WTC11 (cell line): ENCODE measurements at regions not wholly inside any gene's neighbourhood (a gene's known extent, or its start where the extent isn't known, plus 50 kb on each side); places are given as distances from the start of the nearest gene placed in this dataset.

ENCODE experiments used
- ATAC-seq: fragments of 200-7000 bp; cut with Tn5 transposase; 2 replicates; pipeline ENCODE4 v1.10.0; 2021; ENCODE audit warnings: mild to moderate bottlenecking, moderate library complexity
- CTCF ChIA-PET: fragments of 300-600 bp; sonication (Branson Sonifier 250); formaldehyde crosslinking; loops from one replicate; lab custom pipeline; 2021; ENCODE audit warnings: antibody characterized with exemption; lab: Charles Lee
- POLR2A ChIA-PET: fragments of 350-600 bp; sonication (Branson Sonifier 250); formaldehyde crosslinking; loops from one replicate; lab custom pipeline; 2021; ENCODE audit warnings: antibody characterized with exemption; lab: Charles Lee
- DNase-seq: peaks from one replicate; pipeline ENCODE4 v3.0.0; 2021; ENCODE audit warnings: low spot score
- H3K27ac Mint-ChIP-seq: 2 replicates; pipeline ENCODE4 v1.8.0; 2021; ENCODE audit warnings: mixed read lengths
- H3K27me3 Mint-ChIP-seq: 2 replicates; pipeline ENCODE4 v1.8.0; 2021; ENCODE audit warnings: low read depth, mild to moderate bottlenecking, moderate library complexity, mixed read lengths
- H3K36me3 Mint-ChIP-seq: 2 replicates; pipeline ENCODE4 v1.8.0; 2021; ENCODE audit warnings: mixed read lengths
- H3K4me1 Mint-ChIP-seq: 2 replicates; pipeline ENCODE4 v1.8.0; 2022; ENCODE audit warnings: mixed read lengths
- H3K4me3 Mint-ChIP-seq: 2 replicates; pipeline ENCODE4 v1.8.0; 2021; ENCODE audit warnings: mild to moderate bottlenecking, moderate library complexity, mixed read lengths
- H3K9me3 Mint-ChIP-seq: 2 replicates; pipeline ENCODE4 v1.8.0; 2021; ENCODE audit warnings: mixed read lengths
- AFF4 ChIP-seq: sonication (generic); formaldehyde crosslinking; IDR thresholded peaks from 2 replicates; pipeline ENCODE4 v1.8.1; 2023; ENCODE audit warnings: mild to moderate bottlenecking, missing genetic modification reagents, borderline replicate concordance
- ATF2 ChIP-seq: sonication (generic); formaldehyde crosslinking; IDR thresholded peaks from 2 replicates; pipeline ENCODE4 v1.8.1; 2022; ENCODE audit warnings: low read depth, missing genetic modification reagents, borderline replicate concordance
- EMX1 ChIP-seq: fragments of 250-450 bp; sonication (Bioruptor Pico); IDR thresholded peaks from 2 replicates; pipeline ENCODE4 v1.8.0; 2021; ENCODE audit warnings: mild to moderate bottlenecking
- FOXP4 ChIP-seq: sonication (generic); formaldehyde crosslinking; IDR thresholded peaks from 2 replicates; pipeline ENCODE4 v1.8.0; 2022; ENCODE audit warnings: mild to moderate bottlenecking, missing genetic modification reagents
- HMGA2 ChIP-seq: fragments of 250-450 bp; sonication (Bioruptor Pico); IDR thresholded peaks from 2 replicates; pipeline ENCODE4 v1.4.0; 2021; ENCODE audit warnings: mild to moderate bottlenecking, moderate library complexity
- KAT7 ChIP-seq: sonication (generic); formaldehyde crosslinking; IDR thresholded peaks from 2 replicates; pipeline ENCODE4 v1.8.1; 2023; ENCODE audit warnings: missing genetic modification reagents, mild to moderate bottlenecking, borderline replicate concordance
- NFYB ChIP-seq: sonication (generic); formaldehyde crosslinking; conservative IDR thresholded peaks from 2 replicates; pipeline ENCODE4 v1.8.0; 2022; ENCODE audit warnings: low read depth, missing genetic modification reagents
- SMAD3 ChIP-seq: sonication (generic); formaldehyde crosslinking; IDR thresholded peaks from 2 replicates; pipeline ENCODE4 v1.8.0; 2022; ENCODE audit warnings: missing genetic modification reagents, mild to moderate bottlenecking, borderline replicate concordance
- TCF7 ChIP-seq: sonication (generic); formaldehyde crosslinking; IDR thresholded peaks from 2 replicates; pipeline ENCODE4 v1.8.0; 2022; ENCODE audit warnings: mild to moderate bottlenecking, low read depth, missing genetic modification reagents, moderate library complexity
- TEAD4 ChIP-seq: sonication (generic); formaldehyde crosslinking; IDR thresholded peaks from 2 replicates; pipeline ENCODE4 v1.8.0; 2022; ENCODE audit warnings: mild to moderate bottlenecking, missing genetic modification reagents
- ZBTB43 ChIP-seq: sonication (generic); formaldehyde crosslinking; IDR thresholded peaks from 2 replicates; pipeline ENCODE4 v1.8.1; 2023; ENCODE audit warnings: mild to moderate bottlenecking, missing genetic modification reagents
- ZNF396 ChIP-seq: fragments of 250-450 bp; sonication (Bioruptor Pico); IDR thresholded peaks from 2 replicates; pipeline ENCODE4 v1.8.0; 2021; ENCODE audit warnings: mild to moderate bottlenecking, moderate library complexity, borderline replicate concordance
- ZNF512 ChIP-seq: sonication (generic); formaldehyde crosslinking; IDR thresholded peaks from 2 replicates; pipeline ENCODE4 v1.8.1; 2022; ENCODE audit warnings: missing genetic modification reagents, borderline replicate concordance
- ZNF532 ChIP-seq: fragments of 250-450 bp; sonication (Bioruptor Pico); IDR thresholded peaks from 2 replicates; pipeline ENCODE4 v1.9.0; 2021; ENCODE audit warnings: mild to moderate bottlenecking, borderline replicate concordance

GRCh38 chr20:52081791-52082190 is 109.8 kb downstream of the ZFP64 start:
- peak overlapping the region; percentile 47; the same call in 1 of the 2 replicates for H3K27ac Mint-ChIP-seq
- POLR2A ChIA-PET: no interaction called here
- no peak for TF ChIP-seq TCF7 (CRISPR knock-in tag)
- TF ChIP-seq ZBTB43 (CRISPR knock-in tag): no peak
- no peak for TF ChIP-seq FOXP4
- no peak for TF ChIP-seq ZNF532
- TF ChIP-seq ZNF512 (CRISPR knock-in tag): no peak
- no peak for TF ChIP-seq TEAD4 (CRISPR knock-in tag)
- TF ChIP-seq SMAD3 (CRISPR knock-in tag): no peak
- no peak for TF ChIP-seq ZNF396 (CRISPR knock-in tag)
- TF ChIP-seq ATF2 (CRISPR knock-in tag): no peak
- no peak for TF ChIP-seq HMGA2 (CRISPR knock-in tag)
- TF ChIP-seq AFF4 (CRISPR knock-in tag): no peak
- TF ChIP-seq EMX1: no peak
- no peak for TF ChIP-seq NFYB
- TF ChIP-seq KAT7 (CRISPR knock-in tag): no peak
- TF ChIP-seq, all 79 proteins: peak for 0
- Mint-ChIP-seq H3K4me3 (no peak overlapping the region), H3K4me1 (peaks cover 31% of the 10 kb centered on the region), H3K27me3 (no peaks in the 10 kb centered on the region), H3K36me3 (peaks cover 20% of the 10 kb centered on the region), H3K9me3 (peaks cover 3% of the 10 kb centered on the region)
- no peak for ATAC-seq
- no peak for DNase-seq
- CTCF ChIA-PET: interaction anchor here (0.5 to 3.0 kb wide), 9 partner anchors 21 to 439 kb away, joined by 3 to 9 read pairs (median 3); no protein-coding TSS in a partner anchor
